Activated CD4-positive, alpha-beta T cell treated with anti-CD3 and anti-CD28 coated beads, Interleukin-2, amount 50 U/mL, for 4 hours (primary cell): ENCODE measurements at regions not wholly inside any gene's neighbourhood (a gene's known extent, or its start where the extent isn't known, plus 50 kb on each side); places are given as distances from the start of the nearest gene placed in this dataset.

Experiments
- DNase-seq, 2 experiments: peaks; one replicate each; pipeline ENCODE4 v3.0.0-alpha.2; 2020

GRCh38 chr2:125070726-125071505 lies 1045.8 kb downstream of the CNTNAP5 start:
- DNase-seq: no peak

GRCh38 chr2:125073440-125073839 lies 1048.4 kb downstream of the CNTNAP5 start:
- DNase-seq: no peak

- DNase-seq: no peak
These were observed 1060.8 kb downstream of the CNTNAP5 start for GRCh38 chr2:125085904-125086303.

- DNase-seq: no peak
These were observed 1061.5 kb downstream of the CNTNAP5 start for GRCh38 chr2:125086313-125087184.

GRCh38 chr2:125092276-125093009 lies 1067.4 kb downstream of the CNTNAP5 start:
- DNase-seq: no peak

- DNase-seq: no peak
These were observed 1070.7 kb downstream of the CNTNAP5 start for GRCh38 chr2:125095826-125096225.

GRCh38 chr2:125106710-125107109 lies 1081.6 kb downstream of the CNTNAP5 start:
- DNase-seq: no peak

GRCh38 chr2:125107446-125107845 lies 1082.4 kb downstream of the CNTNAP5 start:
- no peak for DNase-seq

GRCh38 chr2:125108251-125108650 lies 1083.2 kb downstream of the CNTNAP5 start:
- DNase-seq: no peak

- no peak for DNase-seq
These were observed 1100.8 kb downstream of the CNTNAP5 start for GRCh38 chr2:125125902-125126301.

GRCh38 chr2:125160947-125161346 lies 1135.9 kb downstream of the CNTNAP5 start:
- DNase-seq: no peak

GRCh38 chr2:125167152-125167551 lies 1142.1 kb downstream of the CNTNAP5 start:
- DNase-seq: no peak

GRCh38 chr2:125167820-125168219 lies 1142.7 kb downstream of the CNTNAP5 start:
- DNase-seq: no peak

- no peak for DNase-seq
These were observed 1143.4 kb downstream of the CNTNAP5 start for GRCh38 chr2:125168442-125168841.

GRCh38 chr2:125169022-125169763 lies 1144.1 kb downstream of the CNTNAP5 start:
- DNase-seq: no peak

- DNase-seq: no peak
These were observed 1144.7 kb downstream of the CNTNAP5 start for GRCh38 chr2:125169764-125170146.

GRCh38 chr2:125172181-125172580 lies 1147.1 kb downstream of the CNTNAP5 start:
- DNase-seq: no peak

- DNase-seq: no peak
These were observed 1150.3 kb downstream of the CNTNAP5 start for GRCh38 chr2:125175415-125175814.

GRCh38 chr2:125185691-125186270 lies 1160.7 kb downstream of the CNTNAP5 start:
- DNase-seq: no peak

GRCh38 chr2:125207431-125207830 lies 1182.3 kb downstream of the CNTNAP5 start:
- no peak for DNase-seq

GRCh38 chr2:125216321-125216720 lies 1191.2 kb downstream of the CNTNAP5 start:
- no peak for DNase-seq

- no peak for DNase-seq
These were observed 1199.1 kb downstream of the CNTNAP5 start for GRCh38 chr2:125224188-125224587.
